ENCODE measurements at regions not wholly inside any gene's neighbourhood (a gene's known extent, or its start where the extent isn't known, plus 50 kb on each side); places are given as distances from the start of the nearest gene placed in this dataset.

GRCh38 chr3:79542-79941 lies 117.0 kb upstream of the CHL1 start:
- no peak for TF ChIP-seq RAD21 (IDR thresholded peaks at IDR 0.05; ENCODE audit: low read depth)
- TF ChIP-seq YY1 (IDR thresholded peaks at IDR 0.05; ENCODE audit: low read depth): no peak
- no peak for TF ChIP-seq EGR1 (IDR thresholded peaks at IDR 0.05)
- no peak for TF ChIP-seq REST (IDR thresholded peaks at IDR 0.05; ENCODE audit: low read depth)
- TF ChIP-seq TAF1 (IDR thresholded peaks at IDR 0.05; ENCODE audit: low read depth): no peak
- no peak for TF ChIP-seq USF1 (IDR thresholded peaks at IDR 0.05)
- TF ChIP-seq MAX (IDR thresholded peaks at IDR 0.05): no peak

GRCh38 chr3:82508-82907 lies 114.1 kb upstream of the CHL1 start:
- TF ChIP-seq CREB1 (IDR thresholded peaks at IDR 0.05; ENCODE audit: low read depth) (no peak), REST (IDR thresholded peaks at IDR 0.05; ENCODE audit: low read depth) (no peak), TEAD4 (IDR thresholded peaks at IDR 0.05) (no peak), NFIC (IDR thresholded peaks at IDR 0.05) (no peak), USF1 (IDR thresholded peaks at IDR 0.05) (no peak), EP300 (IDR thresholded peaks at IDR 0.05; ENCODE audit: borderline replicate concordance) (no peak), EGR1 (IDR thresholded peaks at IDR 0.05) (no peak), YY1 (IDR thresholded peaks at IDR 0.05; ENCODE audit: low read depth) (no peak), RAD21 (IDR thresholded peaks at IDR 0.05; ENCODE audit: low read depth) (no peak), FOXM1 (IDR thresholded peaks at IDR 0.05; ENCODE audit: borderline replicate concordance, low read depth) (no peak), MAX (IDR thresholded peaks at IDR 0.05) (no peak), TAF1 (IDR thresholded peaks at IDR 0.05; ENCODE audit: low read depth) (no peak), ZBTB7A (IDR thresholded peaks at IDR 0.05; ENCODE audit: low read depth) (no peak)

- TF ChIP-seq CREB1 (IDR thresholded peaks at IDR 0.05; ENCODE audit: low read depth) (no peak), MAX (IDR thresholded peaks at IDR 0.05) (no peak)
Measured at GRCh38 chr3:83096-83495, 113.5 kb upstream of the CHL1 start.

GRCh38 chr3:85180-85579 lies 111.4 kb upstream of the CHL1 start:
- TF ChIP-seq REST (IDR thresholded peaks at IDR 0.05; ENCODE audit: low read depth) (no peak), FOXM1 (IDR thresholded peaks at IDR 0.05; ENCODE audit: borderline replicate concordance, low read depth) (no peak), YY1 (IDR thresholded peaks at IDR 0.05; ENCODE audit: low read depth) (no peak), ZBTB7A (IDR thresholded peaks at IDR 0.05; ENCODE audit: low read depth) (no peak), NFIC (IDR thresholded peaks at IDR 0.05) (no peak), CEBPB (IDR thresholded peaks at IDR 0.05) (no peak), EGR1 (IDR thresholded peaks at IDR 0.05) (no peak)

- TF ChIP-seq CEBPB (IDR thresholded peaks at IDR 0.05): no peak
- TF ChIP-seq USF1 (IDR thresholded peaks at IDR 0.05): no peak
- no peak for TF ChIP-seq TCF12 (IDR thresholded peaks at IDR 0.05; ENCODE audit: low read depth)
- TF ChIP-seq EP300 (IDR thresholded peaks at IDR 0.05; ENCODE audit: borderline replicate concordance): no peak
- no peak for TF ChIP-seq EGR1 (IDR thresholded peaks at IDR 0.05)
- TF ChIP-seq FOXM1 (IDR thresholded peaks at IDR 0.05; ENCODE audit: borderline replicate concordance, low read depth): no peak
- TF ChIP-seq ZBTB7A (IDR thresholded peaks at IDR 0.05; ENCODE audit: low read depth): no peak
- TF ChIP-seq CREB1 (IDR thresholded peaks at IDR 0.05; ENCODE audit: low read depth): no peak
- TF ChIP-seq RAD21 (IDR thresholded peaks at IDR 0.05; ENCODE audit: low read depth): no peak
- TF ChIP-seq TAF1 (IDR thresholded peaks at IDR 0.05; ENCODE audit: low read depth): no peak
- no peak for TF ChIP-seq REST (IDR thresholded peaks at IDR 0.05; ENCODE audit: low read depth)
- TF ChIP-seq MAX (IDR thresholded peaks at IDR 0.05): no peak
- TF ChIP-seq TEAD4 (IDR thresholded peaks at IDR 0.05): no peak
- TF ChIP-seq YY1 (IDR thresholded peaks at IDR 0.05; ENCODE audit: low read depth): no peak
- TF ChIP-seq NFIC (IDR thresholded peaks at IDR 0.05): no peak
Measured at GRCh38 chr3:88267-88666, 108.3 kb upstream of the CHL1 start.

Data from Ishikawa (cell line).